Daoy (cell line): ENCODE measurements at regions not wholly inside any gene's neighbourhood (a gene's known extent, or its start where the extent isn't known, plus 50 kb on each side); places are given as distances from the start of the nearest gene placed in this dataset.

Source experiments
- DNase-seq: peaks from one replicate; pipeline ENCODE4 v3.0.0-alpha.2; 2015; ENCODE audit warnings: low read depth

DNA sequence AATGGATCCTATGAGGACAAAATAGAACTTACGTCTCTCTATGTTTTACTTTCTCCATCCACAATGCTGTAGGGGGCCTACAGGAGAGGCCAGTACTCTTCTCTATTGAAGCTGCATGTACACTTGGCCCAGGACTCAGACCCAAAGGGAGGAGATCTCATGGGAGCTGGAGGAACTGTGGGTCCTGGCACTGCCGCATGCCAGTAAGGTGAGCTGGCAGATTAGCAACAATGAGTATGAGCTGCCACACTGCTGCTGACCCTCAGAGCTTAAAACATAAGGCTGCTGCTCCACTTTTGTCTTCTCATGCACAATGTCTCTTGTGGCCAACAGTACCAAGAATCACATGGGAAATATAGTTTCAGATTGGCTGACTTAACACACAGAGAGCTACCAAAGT is 57.8 kb upstream of the TBC1D5 start:
- DNase-seq: peak; percentile 32

DNA sequence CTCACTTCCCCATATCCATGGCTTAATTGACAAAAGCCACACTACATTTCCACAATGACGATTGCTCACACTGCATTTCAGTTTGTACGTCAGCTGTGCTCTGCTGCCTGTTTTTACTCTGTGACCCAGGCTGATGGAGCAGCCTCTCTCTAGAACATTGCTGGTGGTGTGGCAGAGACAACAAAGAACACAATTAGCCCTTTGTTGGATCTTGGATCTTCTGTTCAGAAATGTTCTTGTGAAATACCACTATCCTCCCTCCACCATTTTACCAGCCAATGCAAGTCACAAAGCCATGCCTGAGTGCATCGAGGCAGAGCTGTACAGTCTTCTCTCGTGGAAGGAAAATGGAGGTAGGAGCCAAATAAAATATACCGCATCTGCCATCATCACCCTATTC is 56.9 kb upstream of the TBC1D5 start:
- no peak for DNase-seq

DNA sequence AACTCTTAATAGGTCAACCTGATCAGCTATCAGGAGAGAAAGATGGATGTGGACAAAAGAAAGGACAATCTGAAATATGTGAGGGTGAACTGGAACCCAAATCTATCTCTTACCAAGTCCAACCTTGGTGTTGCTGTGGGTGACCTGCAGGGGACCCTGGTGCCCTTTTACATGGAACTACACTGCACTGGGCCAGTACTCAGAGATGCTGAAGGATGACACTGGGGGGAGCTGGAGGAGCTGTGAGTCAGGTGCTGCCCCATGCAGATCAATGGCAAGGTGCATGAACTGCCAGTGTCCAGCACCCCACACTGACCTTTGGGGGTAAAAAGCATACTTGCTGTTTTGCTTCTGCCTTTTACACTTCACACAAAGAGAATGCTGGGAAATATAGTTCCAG is 55.6 kb upstream of the TBC1D5 start:
- no peak for DNase-seq

DNA sequence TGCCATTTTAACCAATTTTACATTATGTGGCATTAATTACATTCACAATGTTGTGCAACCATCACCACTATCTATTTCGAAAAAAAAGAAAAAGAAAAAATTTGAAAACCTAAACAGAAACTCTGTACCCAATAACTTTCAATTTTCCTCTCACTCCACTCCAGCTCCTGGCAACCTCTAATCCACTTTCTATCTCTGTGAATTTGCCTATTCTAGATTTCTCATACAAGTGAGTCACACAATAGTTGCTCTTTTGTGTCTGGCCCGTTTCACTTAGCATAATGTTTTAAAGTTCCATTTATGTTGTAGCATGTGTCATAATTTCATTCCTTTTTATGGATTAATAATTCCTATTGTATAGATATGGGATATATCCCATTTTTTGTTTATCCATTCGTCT is 53.3 kb upstream of the TBC1D5 start:
- DNase-seq: no peak

DNA sequence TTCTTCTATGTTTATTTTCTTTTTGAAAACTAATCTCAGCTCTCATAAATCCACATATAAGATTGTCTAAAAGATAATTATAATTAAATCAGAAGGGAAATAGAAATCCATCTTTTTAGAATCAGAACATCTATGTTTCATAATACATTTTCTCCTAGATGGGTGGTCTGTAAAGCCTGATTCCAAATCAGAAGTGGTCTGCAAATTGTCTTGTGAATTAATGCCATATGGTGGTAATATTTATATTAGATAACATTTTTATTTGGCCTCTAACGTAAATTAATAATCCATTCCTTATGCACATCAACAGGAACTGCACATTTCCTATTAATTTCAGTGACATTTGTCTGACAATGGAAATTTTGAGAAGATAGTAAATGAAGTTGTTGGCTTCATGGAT is 52.8 kb upstream of the TBC1D5 start:
- DNase-seq: no peak

DNA sequence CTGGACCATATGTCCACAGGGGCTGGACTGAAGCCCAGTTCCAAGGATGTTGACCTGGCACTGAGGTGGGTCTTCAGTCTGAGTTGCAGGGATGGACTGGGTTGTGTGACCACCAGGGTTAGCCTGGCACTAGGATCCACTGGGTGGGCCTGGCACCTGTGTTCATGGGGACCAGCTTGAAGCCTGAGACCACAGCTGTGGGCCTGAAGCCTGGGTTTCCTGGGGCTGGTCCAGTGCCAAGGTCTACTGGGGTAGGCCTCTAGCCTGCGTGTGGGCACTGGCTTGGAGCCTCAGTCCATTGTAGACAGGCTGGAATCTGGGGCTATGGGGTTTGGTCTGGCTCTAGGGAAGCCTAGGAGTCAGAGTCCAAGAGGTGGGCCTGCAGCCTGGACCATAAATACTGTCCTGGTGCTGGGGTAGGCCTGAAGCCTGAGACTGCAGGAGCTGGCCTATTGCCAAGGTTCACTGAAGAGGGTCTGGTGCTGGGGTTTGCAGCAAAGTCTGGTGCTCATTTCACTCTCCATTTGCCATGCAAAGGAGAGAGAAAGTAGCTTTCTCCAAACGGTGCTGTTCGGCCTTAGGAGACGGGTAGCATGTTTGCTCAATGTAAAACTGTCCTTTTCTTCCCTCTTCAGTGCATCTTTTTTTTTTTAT is 51.2 kb upstream of the TBC1D5 start:
- DNase-seq: no peak
